CD4-positive, alpha-beta T cell (primary cell): ENCODE measurements at regions not wholly inside any gene's neighbourhood (a gene's known extent, or its start where the extent isn't known, plus 50 kb on each side); places are given as distances from the start of the nearest gene placed in this dataset.

ENCODE experiments used
- ATAC-seq: fragments of 200-7000 bp; cut with Tn5 transposase; one replicate; pipeline ENCODE4 v1.10.0; 2022; ENCODE audit warnings: mild to moderate bottlenecking; ENCODE audit not compliant: poor library complexity
- CTCF ChIA-PET: fragments of 350-600 bp; sonication (Branson Sonifier 250); formaldehyde crosslinking; loops from one replicate; lab custom pipeline; 2021; ENCODE audit warnings: antibody characterized with exemption, inconsistent platforms; lab: Charles Lee
- POLR2A ChIA-PET: fragments of 350-600 bp; sonication (Branson Sonifier 250); formaldehyde crosslinking; loops from one replicate; lab custom pipeline; 2021; ENCODE audit warnings: antibody characterized with exemption, inconsistent platforms; lab: Charles Lee
- DNase-seq, 14 experiments: peaks; one replicate each; pipeline ENCODE4 v3.0.0-alpha.2; 2013 to 2020; ENCODE audit warnings: mixed read lengths in 2 of 14
- H3K27ac ChIP-seq, 2 donors: one replicate each; pipeline versions ENCODE4 v1.5.1 to v1.7.0; 2013; ENCODE audit warnings: low read length in 2 of 2, low read depth in 1 of 2, mild to moderate bottlenecking in 1 of 2
- H3K27me3 ChIP-seq, 2 experiments: 1 replicate in 1 of 2; 2 replicates in 1 of 2; pipeline versions ENCODE4 v1.6.1 to v1.7.0; 2013; ENCODE audit warnings: low read length in 2 of 2, control low read depth in 1 of 2, mild to moderate bottlenecking in 1 of 2, moderate library complexity in 1 of 2; ENCODE audit not compliant: insufficient read depth in 2 of 2, control insufficient read depth in 1 of 2
- H3K36me3 ChIP-seq: one replicate; pipeline ENCODE4 v1.6.1; 2013; ENCODE audit warnings: low read length, control low read depth; ENCODE audit not compliant: insufficient read depth
- H3K4me1 ChIP-seq: one replicate; pipeline ENCODE4 v1.6.1; 2013; ENCODE audit warnings: low read length, control low read depth; ENCODE audit not compliant: insufficient read depth
- H3K4me3 ChIP-seq: one replicate; pipeline ENCODE4 v1.5.1; 2013; ENCODE audit warnings: mild to moderate bottlenecking, low read length, moderate library complexity
- H3K9me3 ChIP-seq, 2 experiments: 1 replicate in 1 of 2; 2 replicates in 1 of 2; pipeline versions ENCODE4 v1.6.1 to v1.7.0; 2013; ENCODE audit warnings: low read length in 2 of 2, mild to moderate bottlenecking in 2 of 2, control low read depth in 1 of 2, moderate library complexity in 1 of 2; ENCODE audit not compliant: control insufficient read depth in 1 of 2, insufficient read depth in 1 of 2
- H3K27ac Mint-ChIP-seq: one replicate; pipeline ENCODE4 v1.8.0; 2020; ENCODE audit warnings: mixed read lengths
- H3K27me3 Mint-ChIP-seq: one replicate; pipeline ENCODE4 v1.8.0; 2021; ENCODE audit warnings: mixed read lengths
- H3K36me3 Mint-ChIP-seq: one replicate; pipeline ENCODE4 v1.8.0; 2021; ENCODE audit warnings: low read depth, mixed read lengths
- H3K4me1 Mint-ChIP-seq: one replicate; pipeline ENCODE4 v1.8.0; 2021; ENCODE audit warnings: low read depth, mixed read lengths
- H3K4me3 Mint-ChIP-seq: one replicate; pipeline ENCODE4 v1.8.0; 2020; ENCODE audit warnings: mild to moderate bottlenecking, mixed read lengths
- H3K9me3 Mint-ChIP-seq: one replicate; pipeline ENCODE4 v1.8.0; 2020; ENCODE audit warnings: mixed read lengths
- CTCF ChIP-seq: fragments of 200-600 bp; IDR thresholded peaks from one replicate; pipeline ENCODE4 v1.8.0; 2022; ENCODE audit warnings: antibody characterized with exemption, mild to moderate bottlenecking
- intact Hi-C, 2 experiments: fragments of 100-400 bp; cut with DNase I in 1 of 2; cut with micrococcal nuclease in 1 of 2; formaldehyde crosslinking; loops; one replicate each; pipeline versions ENCODE4 v1.15.1 to v1.9.0; 2023 to 2025; cut with DNase I, micrococcal nuclease

DNA sequence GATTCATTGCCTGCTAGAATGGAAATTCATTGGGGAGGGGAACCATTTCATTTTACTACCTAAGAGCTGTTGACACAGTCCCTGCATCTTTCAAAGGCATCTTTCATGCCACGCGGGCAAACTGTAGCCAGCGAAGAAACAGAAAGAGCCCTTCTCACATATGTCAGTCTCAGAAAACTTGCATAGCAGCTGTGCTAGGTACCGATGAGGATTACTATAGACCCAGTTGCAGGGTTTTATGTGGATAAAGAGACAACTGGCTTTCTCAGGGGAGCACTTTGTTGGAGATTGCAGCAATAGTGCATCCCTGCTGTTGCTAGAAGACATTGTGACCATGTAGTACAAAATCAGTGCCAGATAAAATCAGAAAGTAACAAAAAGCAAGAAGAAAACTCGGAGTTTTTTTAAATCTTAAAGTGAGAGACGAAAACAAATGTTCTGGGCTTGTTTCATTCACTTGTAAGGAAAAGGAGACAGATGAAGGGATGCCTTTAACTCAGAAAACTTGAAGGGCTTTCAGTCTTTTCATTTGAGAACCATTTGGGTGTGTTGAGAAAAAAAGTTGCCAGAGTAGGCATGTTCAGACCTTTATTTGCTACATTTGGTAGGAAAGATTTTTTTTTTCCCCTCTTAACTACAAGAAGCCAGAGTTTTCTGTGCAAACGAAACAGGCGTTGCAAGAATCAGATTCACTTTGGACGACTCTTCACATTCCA is 804.1 kb downstream of the USP25 start:
- Mint-ChIP-seq H3K27me3 (no peaks in the 10 kb centered on the region), H3K4me3 (no peak overlapping the region), H3K36me3 (peaks cover 3% of the 10 kb centered on the region), H3K4me1 (no peaks in the 10 kb centered on the region), H3K27ac (no peak overlapping the region), H3K9me3 (no peaks in the 10 kb centered on the region)
- DNase-seq, result no peak
- CTCF ChIA-PET, result no interaction called here
- Histone ChIP-seq H3K4me3 (no peak overlapping the region), H3K36me3 (no peaks in the 10 kb centered on the region), H3K9me3 (no peaks in the 10 kb centered on the region), H3K4me1 (no peaks in the 10 kb centered on the region), H3K27me3 (no peaks in the 10 kb centered on the region), H3K27ac (no peak overlapping the region)
- no peak for ATAC-seq
- TF ChIP-seq CTCF, result no peak
- POLR2A ChIA-PET, result no interaction called here
- intact Hi-C loops, result no loop called here

DNA sequence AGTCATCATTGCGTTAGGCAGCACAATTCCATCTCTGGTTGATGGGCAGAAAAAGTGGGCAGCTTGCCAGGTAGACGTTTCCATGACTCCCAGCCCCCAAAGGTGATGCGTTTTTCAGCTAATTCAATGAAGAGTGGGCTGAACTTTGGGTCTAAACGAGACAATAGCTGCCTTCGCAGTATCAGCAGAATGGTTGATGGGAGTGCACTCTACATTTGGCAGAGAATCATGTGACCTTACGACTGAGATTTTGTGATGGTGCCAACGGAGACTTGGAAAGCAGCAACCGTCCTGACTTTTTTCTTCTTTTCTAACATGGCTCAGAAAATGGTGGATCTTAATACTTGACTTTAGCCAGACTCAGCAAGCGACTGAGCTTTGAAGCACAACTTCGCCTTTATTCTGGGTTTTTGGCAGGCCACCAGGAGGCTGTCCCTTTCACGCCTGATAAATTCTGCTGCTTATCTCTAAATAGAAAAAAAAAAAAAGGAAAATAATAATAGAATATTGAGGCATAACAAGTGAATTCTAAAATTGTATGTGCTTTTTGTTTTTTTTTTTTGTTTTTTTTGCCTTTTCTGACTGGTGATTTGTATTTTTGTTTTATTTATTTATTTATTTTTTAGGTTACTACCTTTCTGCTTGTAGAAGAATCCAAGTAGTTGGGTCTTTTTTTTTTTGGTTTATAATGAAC is 804.8 kb downstream of the USP25 start:
- peaks cover 3% of the 10 kb centered on the region for H3K36me3 Mint-ChIP-seq
- H3K27ac ChIP-seq, result no peak overlapping the region
- no peak for TF ChIP-seq CTCF
- no peak overlapping the region for H3K4me3 Mint-ChIP-seq
- DNase-seq, result no peak
- ATAC-seq, result no peak
- H3K4me1 ChIP-seq, result no peaks in the 10 kb centered on the region
- intact Hi-C loops, result no loop called here
- CTCF ChIA-PET, result no interaction called here
- H3K36me3 ChIP-seq, result no peaks in the 10 kb centered on the region
- H3K27me3 Mint-ChIP-seq, result no peaks in the 10 kb centered on the region
- H3K4me3 ChIP-seq, result no peak overlapping the region
- POLR2A ChIA-PET, result no interaction called here
- no peak overlapping the region for H3K27ac Mint-ChIP-seq
- no peaks in the 10 kb centered on the region for H3K4me1 Mint-ChIP-seq
- no peaks in the 10 kb centered on the region for H3K9me3 ChIP-seq
- H3K27me3 ChIP-seq, result no peaks in the 10 kb centered on the region
- H3K9me3 Mint-ChIP-seq, result peaks cover under 1% of the 10 kb centered on the region

DNA sequence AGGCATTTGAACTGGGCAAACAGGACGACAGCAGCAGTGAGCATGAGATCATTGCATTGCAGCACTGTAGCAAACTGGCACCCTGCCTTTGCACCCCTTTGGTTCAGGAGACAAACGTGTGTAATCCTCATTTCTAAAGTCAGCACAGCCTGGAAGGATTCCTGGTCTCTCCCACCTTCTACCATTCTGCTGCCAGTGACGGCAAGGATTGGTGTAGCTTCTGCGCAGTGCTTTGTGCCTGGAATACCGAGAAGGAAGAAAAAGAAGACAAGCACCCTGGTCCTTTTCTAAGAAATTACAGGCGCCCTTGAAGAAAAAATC is 805.3 kb downstream of the USP25 start:
- Mint-ChIP-seq H3K27me3 (no peaks in the 10 kb centered on the region), H3K9me3 (peaks cover 1% of the 10 kb centered on the region), H3K27ac (no peak overlapping the region), H3K4me1 (no peaks in the 10 kb centered on the region), H3K4me3 (no peak overlapping the region), H3K36me3 (peaks cover 3% of the 10 kb centered on the region)
- H3K4me3 ChIP-seq, result no peak overlapping the region
- H3K4me1 ChIP-seq, result no peaks in the 10 kb centered on the region
- ChIA-PET POLR2A (no interaction called here), CTCF (no interaction called here)
- no peaks in the 10 kb centered on the region for H3K36me3 ChIP-seq
- intact Hi-C loops, result no loop called here
- H3K9me3 ChIP-seq, result no peaks in the 10 kb centered on the region
- TF ChIP-seq CTCF, result no peak
- no peak for ATAC-seq
- DNase-seq, result no peak
- no peak overlapping the region for H3K27ac ChIP-seq
- no peaks in the 10 kb centered on the region for H3K27me3 ChIP-seq
